A673 (cell line): ENCODE measurements at regions not wholly inside any gene's neighbourhood (a gene's known extent, or its start where the extent isn't known, plus 50 kb on each side); places are given as distances from the start of the nearest gene placed in this dataset.
A peak's percentile ranks its signal among the peaks of the same experiment; 100 is the strongest.

Experiments
- BruUV-seq: library from RNA; stranded (reverse); fragments of 400-500 nt; replicated peaks from 2 replicates; lab custom pipeline; 2021; lab: Mats Ljungman, UMichigan
- CTCF ChIA-PET: fragments of 300-600 bp; sonication (Branson Sonifier 250); formaldehyde crosslinking; loops from one replicate; lab custom pipeline; 2022; ENCODE audit warnings: antibody characterized with exemption; lab: Charles Lee
- POLR2A ChIA-PET: fragments of 300-600 bp; sonication (Branson Sonifier 250); formaldehyde crosslinking; loops from one replicate; lab custom pipeline; 2022; ENCODE audit warnings: antibody characterized with exemption; ENCODE audit not compliant: low non-redundant PET; lab: Charles Lee
- DNase-seq: peaks from one replicate; pipeline ENCODE4 v3.0.0-alpha.2; 2015; ENCODE audit warnings: low spot score
- H3K27ac ChIP-seq: fragments of 200-600 bp; sonication (generic); 2 replicates; pipeline ENCODE4 v1.5.1; 2016; ENCODE audit warnings: mixed run types, low read depth, mild to moderate bottlenecking, mixed read lengths, antibody characterized with exemption, low read length; ENCODE audit not compliant: poor library complexity, severe bottlenecking
- H3K27me3 ChIP-seq: fragments of 200-600 bp; sonication (generic); replicated peaks from 2 replicates; pipeline ENCODE4 v1.6.1; 2017; ENCODE audit warnings: mixed run types, low read depth, mild to moderate bottlenecking, mixed read lengths, antibody characterized with exemption, low read length; ENCODE audit not compliant: insufficient read depth, poor library complexity
- H3K36me3 ChIP-seq: fragments of 200-600 bp; sonication (generic); 2 replicates; pipeline ENCODE4 v1.6.1; 2016; ENCODE audit warnings: mixed run types, mild to moderate bottlenecking, mixed read lengths, antibody characterized with exemption, low read length; ENCODE audit not compliant: insufficient read depth, poor library complexity, severe bottlenecking
- H3K4me1 ChIP-seq: fragments of 200-600 bp; sonication (generic); 2 replicates; pipeline ENCODE4 v1.6.1; 2017; ENCODE audit warnings: mixed run types, mild to moderate bottlenecking, mixed read lengths, antibody characterized with exemption, low read length; ENCODE audit not compliant: insufficient read depth, poor library complexity, severe bottlenecking
- H3K4me3 ChIP-seq: fragments of 200-600 bp; sonication (generic); 2 replicates; pipeline ENCODE4 v1.5.1; 2016; ENCODE audit warnings: low read depth, mixed run types, mild to moderate bottlenecking, mixed read lengths, low read length; ENCODE audit not compliant: poor library complexity, severe bottlenecking
- H3K9me3 ChIP-seq: fragments of 200-600 bp; sonication (generic); 2 replicates; pipeline ENCODE4 v1.6.1; 2016; ENCODE audit warnings: mixed run types, low read depth, mild to moderate bottlenecking, mixed read lengths, antibody characterized with exemption, low read length; ENCODE audit not compliant: poor library complexity, severe bottlenecking
- EZH2 ChIP-seq: fragments of 200-600 bp; sonication (generic); IDR thresholded peaks from 2 replicates; pipeline ENCODE4 v1.6.1; 2017; ENCODE audit warnings: borderline replicate concordance, low read depth, mild to moderate bottlenecking, mixed read lengths, antibody characterized with exemption, low read length; ENCODE audit not compliant: poor library complexity, severe bottlenecking
- intact Hi-C: fragments of 100-400 bp; cut with micrococcal nuclease; formaldehyde crosslinking; loops from one replicate; pipeline ENCODE4 v1.10.0; 2022; ENCODE audit not compliant: unreplicated experiment
- TF ChIP-seq, protein P1 (sequence below): fragments of 300-800, 200-600 bp; sonication (generic); conservative IDR thresholded peaks from 2 replicates; pipeline ENCODE4 v1.5.1; 2017; ENCODE audit warnings: low read depth, mild to moderate bottlenecking, antibody characterized with exemption, low read length, moderate library complexity, mixed read lengths

DNA sequence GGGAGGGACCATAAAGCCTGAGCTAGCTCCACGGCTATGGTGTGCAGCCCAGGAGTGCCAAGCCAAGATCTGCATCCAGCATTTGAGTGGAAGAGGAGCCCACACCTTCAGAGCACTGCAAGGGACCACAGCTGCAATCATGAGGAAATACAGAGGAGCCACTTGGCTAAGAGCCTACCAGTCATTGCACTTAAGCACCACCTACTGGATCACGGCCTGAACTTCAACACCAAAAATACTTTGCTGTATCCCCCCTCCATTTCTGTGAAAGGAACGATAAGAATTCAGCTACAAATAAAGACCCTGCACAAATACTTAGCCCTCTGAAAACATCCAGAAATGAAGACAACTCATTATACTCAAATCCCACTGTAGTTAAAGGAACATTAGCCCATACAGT lies 545.3 kb downstream of the TSN start:
- no peak for TF ChIP-seq EZH2
- TF ChIP-seq, protein P1, sequence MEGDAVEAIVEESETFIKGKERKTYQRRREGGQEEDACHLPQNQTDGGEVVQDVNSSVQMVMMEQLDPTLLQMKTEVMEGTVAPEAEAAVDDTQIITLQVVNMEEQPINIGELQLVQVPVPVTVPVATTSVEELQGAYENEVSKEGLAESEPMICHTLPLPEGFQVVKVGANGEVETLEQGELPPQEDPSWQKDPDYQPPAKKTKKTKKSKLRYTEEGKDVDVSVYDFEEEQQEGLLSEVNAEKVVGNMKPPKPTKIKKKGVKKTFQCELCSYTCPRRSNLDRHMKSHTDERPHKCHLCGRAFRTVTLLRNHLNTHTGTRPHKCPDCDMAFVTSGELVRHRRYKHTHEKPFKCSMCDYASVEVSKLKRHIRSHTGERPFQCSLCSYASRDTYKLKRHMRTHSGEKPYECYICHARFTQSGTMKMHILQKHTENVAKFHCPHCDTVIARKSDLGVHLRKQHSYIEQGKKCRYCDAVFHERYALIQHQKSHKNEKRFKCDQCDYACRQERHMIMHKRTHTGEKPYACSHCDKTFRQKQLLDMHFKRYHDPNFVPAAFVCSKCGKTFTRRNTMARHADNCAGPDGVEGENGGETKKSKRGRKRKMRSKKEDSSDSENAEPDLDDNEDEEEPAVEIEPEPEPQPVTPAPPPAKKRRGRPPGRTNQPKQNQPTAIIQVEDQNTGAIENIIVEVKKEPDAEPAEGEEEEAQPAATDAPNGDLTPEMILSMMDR: 0 out of 2 replicates have a peak, but pooled peaks have one; percentile 14
- POLR2A ChIA-PET: no interaction called here
- BruUV-seq: no TSS peak
- H3K27me3 ChIP-seq: no peaks in the 10 kb centered on the region
- CTCF ChIA-PET: no interaction called here
- no peak overlapping the region for H3K4me3 ChIP-seq
- H3K27ac ChIP-seq: no peak overlapping the region
- H3K9me3 ChIP-seq: peaks cover 27% of the 10 kb centered on the region
- H3K4me1 ChIP-seq: no peaks in the 10 kb centered on the region
- H3K36me3 ChIP-seq: no peaks in the 10 kb centered on the region
- intact Hi-C loops: no loop called here
- DNase-seq: peak; percentile 36

DNA sequence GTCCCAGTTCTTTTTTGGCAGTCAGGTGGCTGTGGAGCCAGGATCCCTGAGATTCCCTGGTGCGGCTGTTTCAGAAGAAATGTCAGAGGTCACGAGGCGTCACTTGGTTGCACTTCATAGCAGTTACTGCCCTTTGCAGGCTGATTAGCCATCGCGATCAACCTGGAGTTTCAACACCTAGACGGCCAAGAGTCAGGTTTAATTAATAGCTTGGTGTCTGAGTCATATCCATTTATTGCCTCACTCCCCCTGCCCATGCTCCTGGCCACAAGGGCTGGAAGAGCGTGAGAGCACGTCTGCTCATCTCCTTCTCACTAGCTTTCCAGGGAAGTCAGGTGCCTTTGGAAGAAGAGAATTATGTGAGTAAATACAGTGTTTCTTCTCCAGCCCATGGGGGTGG lies 552.3 kb downstream of the TSN start:
- no peak overlapping the region for H3K27ac ChIP-seq
- no peaks in the 10 kb centered on the region for H3K36me3 ChIP-seq
- H3K27me3 ChIP-seq: no peaks in the 10 kb centered on the region
- BruUV-seq: no TSS peak
- ChIA-PET CTCF (no interaction called here), POLR2A (no interaction called here)
- intact Hi-C loops: no loop called here
- no peak overlapping the region for H3K4me3 ChIP-seq
- H3K9me3 ChIP-seq: peaks cover 4% of the 10 kb centered on the region
- no peak for DNase-seq
- H3K4me1 ChIP-seq: no peaks in the 10 kb centered on the region
- no peak for TF ChIP-seq EZH2
- TF ChIP-seq, protein P1: no peak

DNA sequence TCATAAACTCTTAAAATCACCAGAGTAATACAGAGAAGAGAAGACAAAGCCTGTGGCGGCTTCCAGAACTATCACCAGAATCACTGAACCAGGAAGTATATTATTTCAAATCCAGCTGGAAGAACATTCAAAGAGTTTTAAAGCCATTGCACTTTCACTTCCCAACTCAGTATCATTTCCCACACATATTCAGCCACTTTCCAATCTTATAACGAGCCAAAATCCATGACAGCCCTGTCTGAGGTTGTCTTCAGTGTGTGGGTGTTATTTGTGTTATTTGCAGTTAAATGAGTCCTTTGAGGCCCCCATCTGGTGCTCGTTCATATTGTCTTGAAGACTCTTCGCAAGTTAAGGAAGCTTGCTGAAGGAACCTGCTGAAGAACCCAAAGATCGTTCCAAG lies 559.9 kb downstream of the TSN start:
- no peak for TF ChIP-seq EZH2
- TF ChIP-seq, protein P1: peak; percentile 31; the same call in 1 of the 2 replicates
- peak; percentile 40 for DNase-seq
- BruUV-seq: no TSS peak
- no peaks in the 10 kb centered on the region for H3K36me3 ChIP-seq
- intact Hi-C loops: no loop called here
- H3K27me3 ChIP-seq: no peaks in the 10 kb centered on the region
- H3K4me3 ChIP-seq: no peak overlapping the region
- peaks cover 4% of the 10 kb centered on the region for H3K4me1 ChIP-seq
- peaks cover 4% of the 10 kb centered on the region for H3K9me3 ChIP-seq
- POLR2A ChIA-PET: no interaction called here
- CTCF ChIA-PET: no interaction called here
- H3K27ac ChIP-seq: no peak overlapping the region
